T-helper 2 cell treated with Interferon-gamma antibody and Interleukin-4, amounts not matched to agents 5 μg/mL and 100 μg/mL, for 36 hours (primary cell): ENCODE measurements at regions not wholly inside any gene's neighbourhood (a gene's known extent, or its start where the extent isn't known, plus 50 kb on each side); places are given as distances from the start of the nearest gene placed in this dataset.

Experiments used
- DNase-seq: peaks from one replicate; pipeline ENCODE4 v3.0.0; 2021; ENCODE audit warnings: low spot score
- H3K27ac Mint-ChIP-seq: one replicate; pipeline ENCODE4 v1.8.0; 2021; ENCODE audit warnings: mild to moderate bottlenecking, mixed read lengths
- H3K27me3 Mint-ChIP-seq: one replicate; pipeline ENCODE4 v1.8.0; 2021; ENCODE audit warnings: low read depth, mixed read lengths
- H3K36me3 Mint-ChIP-seq: one replicate; pipeline ENCODE4 v1.8.0; 2021; ENCODE audit warnings: low read depth, mixed read lengths
- H3K4me1 Mint-ChIP-seq: one replicate; pipeline ENCODE4 v1.8.0; 2021; ENCODE audit warnings: low read depth, mixed read lengths
- H3K4me3 Mint-ChIP-seq: one replicate; pipeline ENCODE4 v1.8.0; 2022; ENCODE audit warnings: mild to moderate bottlenecking, moderate library complexity, mixed read lengths
- H3K9me3 Mint-ChIP-seq: one replicate; pipeline ENCODE4 v1.8.0; 2021; ENCODE audit warnings: mixed read lengths

- H3K4me1 Mint-ChIP-seq, result no peaks in the 10 kb centered on the region
- H3K27me3 Mint-ChIP-seq, result peaks cover 3% of the 10 kb centered on the region
- no peak for DNase-seq
- H3K27ac Mint-ChIP-seq, result no peak overlapping the region
- no peak overlapping the region for H3K4me3 Mint-ChIP-seq
- H3K36me3 Mint-ChIP-seq, result no peaks in the 10 kb centered on the region
- no peaks in the 10 kb centered on the region for H3K9me3 Mint-ChIP-seq
Observed at GRCh38 chr4:123701131-123701575, 304.6 kb downstream of the SPRY1 start.

- H3K4me3 Mint-ChIP-seq, result no peak overlapping the region
- no peak overlapping the region for H3K27ac Mint-ChIP-seq
- H3K9me3 Mint-ChIP-seq, result no peaks in the 10 kb centered on the region
- H3K4me1 Mint-ChIP-seq, result no peaks in the 10 kb centered on the region
- no peaks in the 10 kb centered on the region for H3K27me3 Mint-ChIP-seq
- no peaks in the 10 kb centered on the region for H3K36me3 Mint-ChIP-seq
- DNase-seq, result no peak
Observed at GRCh38 chr4:123705419-123705818, 308.8 kb downstream of the SPRY1 start.

- no peaks in the 10 kb centered on the region for H3K4me1 Mint-ChIP-seq
- DNase-seq, result no peak
- H3K4me3 Mint-ChIP-seq, result no peak overlapping the region
Observed at GRCh38 chr4:123706973-123707372, 310.4 kb downstream of the SPRY1 start.

GRCh38 chr4:123708902-123709301, 312.3 kb downstream of the SPRY1 start:
- H3K9me3 Mint-ChIP-seq, result no peaks in the 10 kb centered on the region
- H3K4me1 Mint-ChIP-seq, result no peaks in the 10 kb centered on the region
- no peaks in the 10 kb centered on the region for H3K27me3 Mint-ChIP-seq
- H3K36me3 Mint-ChIP-seq, result no peaks in the 10 kb centered on the region
- no peak overlapping the region for H3K27ac Mint-ChIP-seq
- no peak for DNase-seq
- H3K4me3 Mint-ChIP-seq, result no peak overlapping the region

More at GRCh38 chr4:123706973-123707372, 310.4 kb downstream of the SPRY1 start:
- no peaks in the 10 kb centered on the region for H3K27me3 Mint-ChIP-seq
- no peak overlapping the region for H3K27ac Mint-ChIP-seq
- H3K36me3 Mint-ChIP-seq, result no peaks in the 10 kb centered on the region
- H3K9me3 Mint-ChIP-seq, result no peaks in the 10 kb centered on the region

GRCh38 chr4:123709336-123709735, 312.7 kb downstream of the SPRY1 start:
- Mint-ChIP-seq H3K4me1 (no peaks in the 10 kb centered on the region), H3K9me3 (no peaks in the 10 kb centered on the region), H3K36me3 (no peaks in the 10 kb centered on the region), H3K4me3 (no peak overlapping the region), H3K27ac (no peak overlapping the region), H3K27me3 (no peaks in the 10 kb centered on the region)
- DNase-seq, result no peak

- H3K27ac Mint-ChIP-seq, result no peak overlapping the region
- no peaks in the 10 kb centered on the region for H3K27me3 Mint-ChIP-seq
- H3K4me1 Mint-ChIP-seq, result no peaks in the 10 kb centered on the region
- H3K9me3 Mint-ChIP-seq, result no peaks in the 10 kb centered on the region
- H3K4me3 Mint-ChIP-seq, result no peak overlapping the region
- no peaks in the 10 kb centered on the region for H3K36me3 Mint-ChIP-seq
- no peak for DNase-seq
Observed at GRCh38 chr4:123731035-123731434, 334.4 kb downstream of the SPRY1 start.

GRCh38 chr4:123737156-123737555, 340.6 kb downstream of the SPRY1 start:
- Mint-ChIP-seq H3K27me3 (no peaks in the 10 kb centered on the region), H3K4me3 (no peak overlapping the region), H3K9me3 (no peaks in the 10 kb centered on the region), H3K27ac (no peak overlapping the region), H3K36me3 (no peaks in the 10 kb centered on the region), H3K4me1 (no peaks in the 10 kb centered on the region)
- no peak for DNase-seq

- H3K4me1 Mint-ChIP-seq, result no peaks in the 10 kb centered on the region
- no peaks in the 10 kb centered on the region for H3K36me3 Mint-ChIP-seq
- H3K4me3 Mint-ChIP-seq, result no peak overlapping the region
- H3K9me3 Mint-ChIP-seq, result no peaks in the 10 kb centered on the region
- no peak for DNase-seq
- no peak overlapping the region for H3K27ac Mint-ChIP-seq
- peaks cover 5% of the 10 kb centered on the region for H3K27me3 Mint-ChIP-seq
Observed at GRCh38 chr4:123739806-123740205, 343.2 kb downstream of the SPRY1 start.

- DNase-seq, result no peak
- H3K9me3 Mint-ChIP-seq, result no peaks in the 10 kb centered on the region
- H3K27me3 Mint-ChIP-seq, result peaks cover 9% of the 10 kb centered on the region
- no peak overlapping the region for H3K27ac Mint-ChIP-seq
- no peaks in the 10 kb centered on the region for H3K36me3 Mint-ChIP-seq
- H3K4me1 Mint-ChIP-seq, result no peaks in the 10 kb centered on the region
- H3K4me3 Mint-ChIP-seq, result no peak overlapping the region
Observed at GRCh38 chr4:123740236-123740635, 343.6 kb downstream of the SPRY1 start.

GRCh38 chr4:123741906-123742305, 345.3 kb downstream of the SPRY1 start:
- DNase-seq, result no peak
- H3K9me3 Mint-ChIP-seq, result no peaks in the 10 kb centered on the region

GRCh38 chr4:123743848-123744247, 347.3 kb downstream of the SPRY1 start:
- peaks cover 14% of the 10 kb centered on the region for H3K27me3 Mint-ChIP-seq
- H3K9me3 Mint-ChIP-seq, result no peaks in the 10 kb centered on the region
- no peak overlapping the region for H3K27ac Mint-ChIP-seq
- H3K4me1 Mint-ChIP-seq, result no peaks in the 10 kb centered on the region
- DNase-seq, result no peak
- no peak overlapping the region for H3K4me3 Mint-ChIP-seq
- no peaks in the 10 kb centered on the region for H3K36me3 Mint-ChIP-seq

More at GRCh38 chr4:123741906-123742305, 345.3 kb downstream of the SPRY1 start:
- Mint-ChIP-seq H3K4me1 (no peaks in the 10 kb centered on the region), H3K4me3 (no peak overlapping the region), H3K36me3 (no peaks in the 10 kb centered on the region), H3K27me3 (peaks cover 14% of the 10 kb centered on the region), H3K27ac (no peak overlapping the region)

GRCh38 chr4:123744664-123745290, 348.2 kb downstream of the SPRY1 start:
- no peak for DNase-seq
- H3K4me3 Mint-ChIP-seq, result no peak overlapping the region
- H3K27ac Mint-ChIP-seq, result no peak overlapping the region
- no peaks in the 10 kb centered on the region for H3K36me3 Mint-ChIP-seq
- no peaks in the 10 kb centered on the region for H3K9me3 Mint-ChIP-seq
- no peaks in the 10 kb centered on the region for H3K4me1 Mint-ChIP-seq
- H3K27me3 Mint-ChIP-seq, result peaks cover 14% of the 10 kb centered on the region

GRCh38 chr4:123747016-123747415, 350.4 kb downstream of the SPRY1 start:
- H3K9me3 Mint-ChIP-seq, result no peaks in the 10 kb centered on the region
- no peak for DNase-seq
- H3K27me3 Mint-ChIP-seq, result peaks cover 14% of the 10 kb centered on the region
- H3K27ac Mint-ChIP-seq, result no peak overlapping the region
- no peaks in the 10 kb centered on the region for H3K36me3 Mint-ChIP-seq
- no peak overlapping the region for H3K4me3 Mint-ChIP-seq
- H3K4me1 Mint-ChIP-seq, result no peaks in the 10 kb centered on the region

- DNase-seq, result no peak
- Mint-ChIP-seq H3K4me1 (no peaks in the 10 kb centered on the region), H3K9me3 (no peaks in the 10 kb centered on the region), H3K27ac (no peak overlapping the region), H3K36me3 (no peaks in the 10 kb centered on the region), H3K4me3 (no peak overlapping the region), H3K27me3 (peaks cover 11% of the 10 kb centered on the region)
Observed at GRCh38 chr4:123748806-123749205, 352.2 kb downstream of the SPRY1 start.

- Mint-ChIP-seq H3K27me3 (peaks cover 10% of the 10 kb centered on the region), H3K9me3 (no peaks in the 10 kb centered on the region), H3K4me3 (no peak overlapping the region), H3K27ac (no peak overlapping the region), H3K36me3 (no peaks in the 10 kb centered on the region), H3K4me1 (no peaks in the 10 kb centered on the region)
- DNase-seq, result no peak
Observed at GRCh38 chr4:123749383-123749782, 352.8 kb downstream of the SPRY1 start.
